Type B pancreatic cell (in vitro differentiated cells): ENCODE measurements at regions not wholly inside any gene's neighbourhood (a gene's known extent, or its start where the extent isn't known, plus 50 kb on each side); places are given as distances from the start of the nearest gene placed in this dataset.

ENCODE experiments used
- DNase-seq: peaks from one replicate; pipeline ENCODE4 v3.0.0; 2021; ENCODE audit warnings: mixed read lengths; ENCODE audit not compliant: unreplicated experiment; ENCODE audit errors: extremely low spot score
- H3K27ac Mint-ChIP-seq: 2 replicates; pipeline ENCODE4 v1.8.0; 2021; ENCODE audit warnings: mild to moderate bottlenecking, mixed read lengths
- H3K27me3 Mint-ChIP-seq: 2 replicates; pipeline ENCODE4 v1.8.0; 2021; ENCODE audit warnings: mixed read lengths
- H3K36me3 Mint-ChIP-seq: 2 replicates; pipeline ENCODE4 v1.8.0; 2021; ENCODE audit warnings: mixed read lengths
- H3K4me1 Mint-ChIP-seq: one replicate; pipeline ENCODE4 v1.8.0; 2021; ENCODE audit warnings: mixed read lengths; ENCODE audit not compliant: unreplicated experiment
- H3K4me3 Mint-ChIP-seq: 2 replicates; pipeline ENCODE4 v1.8.0; 2021; ENCODE audit warnings: mild to moderate bottlenecking, mixed read lengths
- H3K9me3 Mint-ChIP-seq: 2 replicates; pipeline ENCODE4 v1.8.0; 2021; ENCODE audit warnings: mixed read lengths
- TF ChIP-seq, protein P1 (sequence below): fragments of 200-600 bp; sonication (generic); conservative IDR thresholded peaks from 2 replicates; pipeline ENCODE4 v1.5.0; 2021; ENCODE audit warnings: antibody characterized with exemption, mild to moderate bottlenecking

DNA sequence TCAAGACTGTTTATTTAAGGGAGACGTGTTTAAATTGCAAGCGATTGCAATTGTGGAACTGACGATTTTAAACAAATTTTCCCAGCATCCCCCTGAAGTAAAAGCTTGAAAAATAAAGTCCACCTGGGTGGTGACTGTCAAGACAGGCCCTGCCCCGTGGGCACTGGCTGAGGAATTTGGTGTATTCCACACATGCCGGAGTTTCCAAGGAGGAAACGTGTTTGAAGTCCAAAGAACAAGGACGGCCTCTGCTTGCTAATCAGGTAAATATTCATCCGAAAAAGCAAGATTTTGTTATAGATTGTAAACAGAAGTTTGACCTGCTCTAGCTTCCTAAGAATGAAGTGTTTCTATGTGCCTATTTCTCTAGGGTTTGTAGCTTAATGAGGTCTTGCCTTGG lies 505.1 kb downstream of the QKI start:
- DNase-seq: no peak
- Mint-ChIP-seq H3K27me3 (no peaks in the 10 kb centered on the region), H3K27ac (no peak overlapping the region), H3K4me1 (no peaks in the 10 kb centered on the region), H3K36me3 (no peaks in the 10 kb centered on the region), H3K9me3 (no peaks in the 10 kb centered on the region), H3K4me3 (no peak overlapping the region)
- TF ChIP-seq, protein P1, sequence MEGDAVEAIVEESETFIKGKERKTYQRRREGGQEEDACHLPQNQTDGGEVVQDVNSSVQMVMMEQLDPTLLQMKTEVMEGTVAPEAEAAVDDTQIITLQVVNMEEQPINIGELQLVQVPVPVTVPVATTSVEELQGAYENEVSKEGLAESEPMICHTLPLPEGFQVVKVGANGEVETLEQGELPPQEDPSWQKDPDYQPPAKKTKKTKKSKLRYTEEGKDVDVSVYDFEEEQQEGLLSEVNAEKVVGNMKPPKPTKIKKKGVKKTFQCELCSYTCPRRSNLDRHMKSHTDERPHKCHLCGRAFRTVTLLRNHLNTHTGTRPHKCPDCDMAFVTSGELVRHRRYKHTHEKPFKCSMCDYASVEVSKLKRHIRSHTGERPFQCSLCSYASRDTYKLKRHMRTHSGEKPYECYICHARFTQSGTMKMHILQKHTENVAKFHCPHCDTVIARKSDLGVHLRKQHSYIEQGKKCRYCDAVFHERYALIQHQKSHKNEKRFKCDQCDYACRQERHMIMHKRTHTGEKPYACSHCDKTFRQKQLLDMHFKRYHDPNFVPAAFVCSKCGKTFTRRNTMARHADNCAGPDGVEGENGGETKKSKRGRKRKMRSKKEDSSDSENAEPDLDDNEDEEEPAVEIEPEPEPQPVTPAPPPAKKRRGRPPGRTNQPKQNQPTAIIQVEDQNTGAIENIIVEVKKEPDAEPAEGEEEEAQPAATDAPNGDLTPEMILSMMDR: no peak

DNA sequence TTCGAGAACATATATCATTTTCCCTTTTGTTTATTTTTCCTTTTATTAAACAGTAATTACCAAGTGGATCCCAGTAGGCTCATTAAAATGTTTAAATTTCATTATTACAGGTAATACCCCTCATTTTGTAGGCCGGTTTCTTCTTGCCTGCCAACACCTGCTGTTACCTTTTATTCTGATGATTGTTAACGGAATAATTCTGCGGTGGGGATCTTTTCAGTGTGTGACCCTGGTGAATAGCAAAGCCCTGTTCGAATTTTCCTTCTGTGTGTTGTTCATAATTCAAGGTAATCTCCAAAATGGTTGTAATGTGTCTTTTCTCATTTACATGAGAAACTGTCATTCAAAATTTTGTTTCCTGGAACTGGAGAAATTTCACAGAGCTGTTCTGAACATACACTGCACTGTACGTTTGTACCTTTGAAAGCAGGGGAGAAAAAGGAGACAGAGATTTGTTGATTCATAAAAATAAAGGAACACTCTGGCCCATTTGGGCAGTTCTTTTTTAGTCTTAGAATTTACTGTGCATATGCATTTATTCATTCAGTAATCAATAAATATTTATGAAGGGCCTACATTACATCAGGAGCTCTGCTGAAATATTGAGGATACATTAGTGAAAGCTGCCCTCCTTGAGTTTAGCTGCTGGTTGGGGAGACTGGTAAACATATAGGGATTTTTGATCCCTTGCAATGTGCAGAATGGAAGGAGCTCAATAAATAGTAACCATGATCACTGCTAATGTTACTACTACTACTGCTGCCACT lies 502.0 kb downstream of the QKI start:
- H3K4me3 Mint-ChIP-seq: no peak overlapping the region

DNA sequence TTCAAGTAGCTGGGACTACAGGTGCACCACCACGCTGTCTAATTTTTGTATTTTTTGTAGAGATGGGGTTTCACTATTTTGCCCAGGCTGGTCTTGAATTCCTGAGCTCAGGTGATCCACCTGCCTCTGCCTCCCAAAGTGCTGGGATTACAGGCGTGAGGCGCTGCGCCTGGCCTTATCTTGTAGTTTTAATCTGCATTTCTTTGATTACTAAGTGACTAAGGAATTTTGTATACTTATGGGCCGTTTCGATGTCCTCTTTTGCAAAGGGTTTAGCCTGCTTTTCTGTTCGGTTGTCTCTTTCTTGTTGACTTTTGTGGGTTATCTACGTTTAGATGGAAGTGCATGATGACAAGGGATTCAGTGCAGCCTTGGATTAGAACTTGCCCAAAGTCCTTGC lies 500.6 kb downstream of the QKI start:
- Mint-ChIP-seq H3K27me3 (no peaks in the 10 kb centered on the region), H3K27ac (no peak overlapping the region), H3K36me3 (no peaks in the 10 kb centered on the region), H3K4me3 (no peak overlapping the region), H3K4me1 (no peaks in the 10 kb centered on the region), H3K9me3 (no peaks in the 10 kb centered on the region)
- TF ChIP-seq, protein P1: no peak
- no peak for DNase-seq

More for the DNA sequence above, 502.0 kb downstream of the QKI start:
- no peaks in the 10 kb centered on the region for H3K4me1 Mint-ChIP-seq
- TF ChIP-seq, protein P1: no peak
- H3K27ac Mint-ChIP-seq: no peak overlapping the region
- no peaks in the 10 kb centered on the region for H3K9me3 Mint-ChIP-seq
- H3K36me3 Mint-ChIP-seq: no peaks in the 10 kb centered on the region
- DNase-seq: no peak
- H3K27me3 Mint-ChIP-seq: no peaks in the 10 kb centered on the region

DNA sequence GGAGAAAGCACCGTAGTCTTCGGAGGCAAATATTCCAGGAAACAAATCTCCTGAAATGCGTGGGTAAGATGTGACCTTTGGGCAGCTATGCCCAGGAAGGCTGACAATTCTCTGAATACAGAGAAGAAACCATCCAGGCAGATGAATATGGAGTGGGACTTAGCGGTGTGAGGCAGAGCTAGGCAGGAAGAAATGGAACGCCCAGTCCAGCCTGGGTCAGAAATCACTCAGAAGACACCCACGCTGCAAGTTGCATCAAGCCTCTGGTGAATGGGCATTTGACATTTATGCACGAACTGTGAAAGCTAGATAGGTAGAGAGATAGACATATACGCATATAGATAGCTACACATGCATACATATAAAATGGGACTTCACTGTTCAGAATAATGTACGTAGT lies 498.5 kb downstream of the QKI start:
- TF ChIP-seq, protein P1: no peak
- DNase-seq: no peak
- no peaks in the 10 kb centered on the region for H3K9me3 Mint-ChIP-seq
- H3K27ac Mint-ChIP-seq: no peak overlapping the region
- H3K36me3 Mint-ChIP-seq: no peaks in the 10 kb centered on the region
- no peaks in the 10 kb centered on the region for H3K27me3 Mint-ChIP-seq
- H3K4me3 Mint-ChIP-seq: no peak overlapping the region
- H3K4me1 Mint-ChIP-seq: no peaks in the 10 kb centered on the region

DNA sequence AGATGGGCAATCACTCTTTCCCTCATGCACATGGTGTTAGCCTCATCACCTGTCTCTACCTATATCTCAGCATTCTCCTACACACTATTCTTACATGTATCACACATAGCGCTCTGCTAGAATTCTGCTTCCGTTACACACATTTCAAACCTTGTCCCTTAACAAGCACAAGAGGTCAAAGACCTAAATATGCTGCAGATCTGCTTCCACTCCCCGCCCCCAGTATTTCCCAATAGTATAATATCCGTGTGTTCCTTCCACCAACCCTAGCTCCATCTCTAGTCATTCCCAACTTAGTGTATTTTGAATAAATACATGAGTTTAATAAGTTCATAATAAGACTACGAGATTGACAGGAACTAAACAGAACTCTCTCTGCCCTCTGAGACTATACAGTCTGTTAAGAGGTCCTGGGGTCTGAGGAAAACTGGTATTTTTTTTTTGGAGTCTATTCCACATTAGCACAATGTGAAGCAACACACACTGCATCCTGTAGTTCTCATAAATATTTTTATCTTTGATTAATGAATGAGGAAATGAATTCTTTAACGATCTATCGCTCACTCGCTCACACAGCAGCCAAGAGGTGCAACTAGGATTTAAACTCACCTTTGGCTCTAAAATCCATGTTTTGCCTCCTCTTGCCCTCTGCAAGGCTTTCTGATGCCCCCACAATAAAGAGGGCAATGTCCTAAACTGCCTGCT lies 491.6 kb downstream of the QKI start:
- DNase-seq: no peak
- Mint-ChIP-seq H3K27me3 (peaks cover 5% of the 10 kb centered on the region), H3K4me1 (no peaks in the 10 kb centered on the region), H3K36me3 (peaks cover 3% of the 10 kb centered on the region), H3K4me3 (no peak overlapping the region), H3K9me3 (peaks cover 5% of the 10 kb centered on the region), H3K27ac (no peak overlapping the region)
- TF ChIP-seq, protein P1: no peak
